GM20431 (cell line): ENCODE measurements at regions not wholly inside any gene's neighbourhood (a gene's known extent, or its start where the extent isn't known, plus 50 kb on each side); places are given as distances from the start of the nearest gene placed in this dataset.

Experiments used
- in situ Hi-C: fragments of 300-500 bp; cut with MseI, MboI; formaldehyde crosslinking; loops from one replicate; pipeline ENCODE4 v1.15.0; 2020; ENCODE audit warnings: low sequenced_read_pairs; ENCODE audit not compliant: unreplicated experiment

DNA sequence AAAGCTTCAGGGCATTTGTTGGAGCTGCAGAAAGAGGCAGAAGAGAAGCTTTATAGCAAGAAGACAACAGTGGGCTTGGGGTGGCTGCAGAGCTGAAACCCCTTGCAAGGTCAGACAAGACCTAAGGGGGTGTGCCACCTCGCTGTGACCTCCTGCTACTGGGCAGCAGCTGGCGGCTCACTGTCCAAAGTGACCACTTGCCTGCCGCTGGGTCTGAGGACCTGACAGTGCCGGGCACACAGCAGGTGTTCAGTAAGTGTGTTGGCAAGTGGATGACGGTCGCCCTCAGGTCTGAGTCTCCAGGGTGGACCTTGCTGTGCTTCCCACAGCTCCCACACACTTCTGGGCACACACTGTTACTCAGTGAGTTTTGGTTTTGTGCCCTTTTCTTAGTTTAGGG is 336.5 kb downstream of the C16orf95 start:
- in situ Hi-C loops, result no loop called here

- in situ Hi-C loops, result no loop called here
These were observed 334.9 kb downstream of the C16orf95 start for GRCh38 chr16:86982347-86982596.

- in situ Hi-C loops, result no loop called here
These were observed 334.3 kb downstream of the C16orf95 start for GRCh38 chr16:86982912-86983311.

DNA sequence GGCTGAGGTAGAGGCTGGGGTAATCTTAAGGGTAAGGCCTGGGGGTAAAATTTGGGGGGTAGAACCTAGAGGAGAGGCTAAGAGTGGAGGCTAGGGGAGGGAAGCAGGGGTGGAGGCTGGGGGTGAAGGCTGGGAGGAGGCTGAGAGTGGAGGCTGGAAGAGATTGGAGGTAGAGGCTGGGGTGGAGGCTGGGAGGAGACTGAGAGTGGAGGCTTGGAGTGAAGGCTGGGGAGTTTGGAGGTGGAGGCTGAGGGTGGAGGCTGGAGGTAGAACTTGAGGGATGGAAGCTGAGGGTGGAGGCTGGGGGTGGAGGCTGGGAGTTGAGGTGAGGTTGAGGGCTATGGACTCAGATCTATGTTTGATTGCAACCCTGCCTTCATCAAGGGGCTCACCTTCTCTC is 333.6 kb downstream of the C16orf95 start:
- in situ Hi-C loops, result no loop called here

DNA sequence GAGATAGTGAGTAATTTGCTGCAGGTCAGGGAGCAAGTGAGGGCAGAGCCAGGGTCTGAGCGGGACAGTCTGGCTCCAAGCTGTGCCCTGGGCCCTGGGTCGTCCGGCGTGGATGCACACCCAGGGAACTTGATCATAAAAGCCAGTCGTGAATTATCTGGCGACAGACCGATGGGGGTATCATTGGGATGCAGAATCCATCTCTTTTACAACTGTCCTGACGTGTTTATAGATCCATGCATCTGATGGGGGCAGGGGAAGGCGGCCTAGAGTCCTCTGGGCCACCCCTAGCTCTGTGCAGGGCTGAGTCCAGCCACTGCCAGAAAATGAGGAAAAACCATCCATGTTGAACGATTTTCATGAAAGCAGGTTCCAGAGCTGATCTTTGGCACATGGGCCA is 332.8 kb downstream of the C16orf95 start:
- in situ Hi-C loops, result no loop called here

DNA sequence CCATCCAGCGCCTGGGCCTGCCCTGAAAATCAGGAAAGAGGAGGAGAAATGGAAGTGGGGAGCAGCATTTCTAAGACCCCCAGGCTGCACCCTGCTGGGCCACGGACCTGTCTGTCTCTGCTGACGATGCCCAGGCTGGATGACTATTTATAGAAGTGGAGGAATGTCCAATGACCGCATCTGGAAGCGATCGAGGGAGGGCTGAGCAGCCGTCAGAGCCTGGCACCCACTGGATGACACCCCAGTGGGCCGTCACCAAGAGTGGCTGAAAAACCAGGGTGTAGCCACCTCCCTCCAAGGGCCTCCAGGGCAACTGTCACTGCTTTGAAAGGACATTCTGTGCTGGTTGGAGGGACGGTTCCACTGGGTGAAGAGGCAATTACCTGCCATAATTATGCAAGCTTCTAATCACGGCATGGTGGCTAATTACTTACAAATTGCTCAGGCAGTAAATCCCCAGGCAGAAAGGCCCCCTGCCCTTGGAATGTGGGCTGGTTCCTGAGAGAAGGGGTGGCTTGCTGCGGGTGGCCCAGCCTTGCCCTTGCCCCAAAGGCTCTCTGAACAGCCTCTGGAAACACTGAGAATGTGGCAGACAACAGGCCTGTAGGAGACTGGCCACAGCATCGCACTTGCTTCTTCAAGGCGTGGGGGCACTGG is 332.1 kb downstream of the C16orf95 start:
- in situ Hi-C loops, result no loop called here

GRCh38 chr16:86985648-86986015 is 331.6 kb downstream of the C16orf95 start:
- in situ Hi-C loops, result no loop called here

GRCh38 chr16:86986136-86986535 is 331.1 kb downstream of the C16orf95 start:
- in situ Hi-C loops, result no loop called here

DNA sequence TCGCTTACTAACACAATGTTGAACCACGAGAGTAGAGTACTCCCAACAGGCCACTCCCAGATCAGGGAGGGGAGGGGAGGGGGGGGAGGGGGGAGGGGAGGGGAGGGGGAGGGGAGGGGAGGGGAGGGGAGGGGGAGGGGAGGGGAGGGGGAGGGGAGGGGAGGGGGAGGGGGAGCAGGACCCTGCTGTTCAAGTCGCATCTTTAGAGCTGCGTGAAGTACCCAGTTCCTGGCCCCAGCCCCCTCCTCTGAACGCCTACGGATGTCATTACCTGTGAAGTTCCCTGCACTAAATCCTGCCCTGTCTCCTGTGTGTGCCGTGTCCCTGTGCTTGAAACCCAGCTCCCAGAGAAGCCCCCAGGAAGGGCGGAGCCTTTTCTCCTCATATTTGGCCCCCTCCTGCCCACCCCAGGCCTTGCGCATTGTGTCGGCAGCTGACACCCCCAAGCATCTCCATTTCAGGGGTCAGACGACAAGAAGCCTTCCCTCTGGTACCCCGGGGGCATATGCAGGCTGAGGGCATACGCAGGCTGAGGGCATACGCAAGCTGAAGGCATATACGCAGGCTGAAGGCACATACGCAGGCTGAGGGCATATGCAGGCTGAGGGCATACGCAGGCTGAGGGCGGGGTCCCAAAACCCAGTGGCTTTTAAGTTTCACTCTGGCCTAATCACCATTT is 330.2 kb downstream of the C16orf95 start:
- in situ Hi-C loops, result no loop called here

- in situ Hi-C loops, result no loop called here
These were observed 329.2 kb downstream of the C16orf95 start for GRCh38 chr16:86987746-86988670.

- in situ Hi-C loops, result no loop called here
These were observed 328.1 kb downstream of the C16orf95 start for GRCh38 chr16:86988920-86989696.

- in situ Hi-C loops, result no loop called here
These were observed 326.7 kb downstream of the C16orf95 start for GRCh38 chr16:86990451-86990850.

GRCh38 chr16:86991679-86992078 is 325.5 kb downstream of the C16orf95 start:
- in situ Hi-C loops, result no loop called here

- in situ Hi-C loops, result no loop called here
These were observed 324.6 kb downstream of the C16orf95 start for GRCh38 chr16:86992587-86992986.

GRCh38 chr16:86993426-86994110 is 323.6 kb downstream of the C16orf95 start:
- in situ Hi-C loops, result no loop called here

DNA sequence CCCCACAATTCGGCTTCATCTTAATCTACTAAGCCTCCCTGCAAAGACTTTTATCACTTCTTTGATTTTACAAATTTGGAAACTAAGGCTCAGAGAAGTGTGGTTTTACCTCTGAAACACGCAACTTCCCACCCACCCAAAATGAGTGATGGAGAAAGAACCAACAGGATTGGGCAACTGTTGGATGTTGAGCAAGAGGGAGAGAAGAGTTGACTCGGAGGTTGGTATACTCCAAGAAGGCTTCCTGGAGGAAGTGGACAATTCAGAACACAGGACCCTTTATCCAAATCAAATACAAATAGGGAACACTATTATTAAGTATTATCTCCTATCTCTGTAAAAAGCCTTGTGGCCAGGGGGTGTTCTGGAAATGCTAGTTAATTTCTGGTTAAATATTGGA is 323.0 kb downstream of the C16orf95 start:
- in situ Hi-C loops, result no loop called here

DNA sequence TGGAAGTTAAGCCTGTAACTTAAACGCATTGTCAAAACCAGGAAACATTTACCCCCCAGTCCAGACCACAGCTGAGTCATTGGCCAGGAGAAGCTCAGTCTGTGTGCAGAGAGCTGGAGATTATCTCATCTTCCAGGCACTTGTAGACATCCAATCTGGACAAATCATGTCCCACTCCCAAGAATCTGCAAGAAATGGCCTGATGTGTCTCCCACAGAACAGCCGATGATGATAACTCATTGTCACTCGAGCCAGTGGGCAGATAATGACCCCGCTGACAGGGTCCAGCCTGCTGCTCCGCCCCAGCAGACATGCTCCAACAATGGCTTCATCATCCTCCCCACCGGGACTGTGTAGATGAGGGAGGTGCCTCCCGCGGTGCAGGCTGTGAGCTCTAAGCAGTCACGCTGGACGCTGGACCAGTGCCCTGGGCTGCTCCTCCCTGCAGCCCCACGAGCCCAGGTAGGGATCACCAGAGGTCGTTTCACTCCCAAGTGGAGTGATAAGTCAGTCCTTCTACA is 322.5 kb downstream of the C16orf95 start:
- in situ Hi-C loops, result no loop called here

DNA sequence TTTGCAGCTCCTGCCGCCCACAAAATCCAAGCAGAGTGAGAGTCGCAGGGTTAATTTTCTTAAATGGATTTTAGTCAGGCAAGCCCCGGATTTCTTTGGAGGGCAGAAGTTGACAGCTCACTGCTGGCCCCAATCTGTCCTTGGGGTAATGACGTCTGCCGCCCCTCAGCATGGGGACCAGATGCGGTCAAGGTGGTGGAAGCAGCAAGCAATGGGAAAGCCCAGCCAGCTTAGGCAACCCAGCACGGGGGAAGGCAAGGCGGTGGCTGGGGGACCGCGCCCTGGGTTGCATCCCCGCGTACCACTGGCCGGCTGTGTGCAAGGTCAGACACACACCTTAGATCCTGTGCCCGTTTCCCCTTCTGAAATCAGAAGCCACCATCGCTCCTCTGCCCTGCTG is 321.7 kb downstream of the C16orf95 start:
- in situ Hi-C loops, result no loop called here

DNA sequence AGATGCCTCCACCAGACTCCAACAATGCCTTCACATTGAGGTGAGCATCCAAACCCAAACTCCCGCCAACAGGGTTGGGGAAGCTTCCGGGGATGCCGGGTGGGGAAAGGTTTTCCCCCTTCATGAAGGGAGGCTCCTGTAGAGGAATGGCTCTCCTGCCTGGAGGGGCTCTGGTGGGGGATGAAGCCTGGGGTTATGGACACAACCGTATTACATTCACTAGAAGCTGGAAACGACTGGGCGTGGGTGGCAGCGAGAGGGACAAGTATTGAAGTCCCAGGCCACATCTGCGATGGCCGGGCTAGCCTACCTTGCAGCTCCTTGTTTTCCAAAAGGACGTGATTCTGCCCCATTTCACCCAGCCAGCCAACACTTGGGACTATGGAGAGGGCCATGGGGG is 321.1 kb downstream of the C16orf95 start:
- in situ Hi-C loops, result no loop called here

GRCh38 chr16:86997058-86997457 is 320.1 kb downstream of the C16orf95 start:
- in situ Hi-C loops, result no loop called here
